ENCODE measurements at regions not wholly inside any gene's neighbourhood (a gene's known extent, or its start where the extent isn't known, plus 50 kb on each side); places are given as distances from the start of the nearest gene placed in this dataset.

GRCh38 chr7:17697128-17697881, 243.0 kb downstream of the SNX13 start:
- TF ChIP-seq CTCF (IDR thresholded peaks at IDR 0.05; ENCODE audit: low read depth, low read length) (no peak), POLR2A (IDR thresholded peaks at IDR 0.05; ENCODE audit: extremely low read depth, insufficient read length) (no peak)

Data from NB4 (cell line).